Lower lobe of right lung (tissue), 2 donors: ENCODE measurements at regions not wholly inside any gene's neighbourhood (a gene's known extent, or its start where the extent isn't known, plus 50 kb on each side); places are given as distances from the start of the nearest gene placed in this dataset. TPM values are rescaled to one million over a fixed set of nuclear protein-coding genes. Genes with fewer than 3 reads are reported as not detected.

Experiments used
- ATAC-seq, 2 donors: fragments of 200-7000 bp; cut with Tn5 transposase; one replicate each; pipeline ENCODE4 v1.9.1; 2020 to 2022; ENCODE audit warnings: mild to moderate bottlenecking in 2 of 2, moderate library complexity in 2 of 2
- DNase-seq: peaks from one replicate; pipeline ENCODE4 v3.0.0-alpha.2; 2020
- H3K27ac ChIP-seq: fragments of 200-600 bp; one replicate; pipeline ENCODE4 v1.8.0; 2022
- H3K27me3 ChIP-seq: fragments of 200-600 bp; one replicate; pipeline ENCODE4 v1.8.0; 2022; ENCODE audit warnings: low read depth
- H3K36me3 ChIP-seq: fragments of 200-600 bp; one replicate; pipeline ENCODE4 v1.8.0; 2022; ENCODE audit warnings: mild to moderate bottlenecking
- H3K4me1 ChIP-seq: fragments of 200-600 bp; one replicate; pipeline ENCODE4 v1.8.0; 2022
- H3K4me3 ChIP-seq: fragments of 200-600 bp; one replicate; pipeline ENCODE4 v1.8.0; 2022; ENCODE audit warnings: mild to moderate bottlenecking
- H3K9me3 ChIP-seq: fragments of 200-600 bp; one replicate; pipeline ENCODE4 v1.8.0; 2022
- CTCF ChIP-seq: fragments of 200-600 bp; IDR thresholded peaks from one replicate; pipeline ENCODE4 v1.8.0; 2022; ENCODE audit warnings: antibody characterized with exemption, mild to moderate bottlenecking
- intact Hi-C: fragments of 100-400 bp; cut with DNase I; formaldehyde crosslinking; loops from one replicate; pipeline ENCODE4 v1.11.0; 2022
- microRNA-seq: library from miRNA; unstranded; fragments of <30 nt; microRNA quantifications from one replicate; pipeline ENCODE4 v1.2.0, GENCODE V29; 2020; ENCODE audit warnings: borderline number of aligned reads
- donor health status: DM: no; HTN: yes; CAD: no; lungs with severe emphysema.

DNA sequence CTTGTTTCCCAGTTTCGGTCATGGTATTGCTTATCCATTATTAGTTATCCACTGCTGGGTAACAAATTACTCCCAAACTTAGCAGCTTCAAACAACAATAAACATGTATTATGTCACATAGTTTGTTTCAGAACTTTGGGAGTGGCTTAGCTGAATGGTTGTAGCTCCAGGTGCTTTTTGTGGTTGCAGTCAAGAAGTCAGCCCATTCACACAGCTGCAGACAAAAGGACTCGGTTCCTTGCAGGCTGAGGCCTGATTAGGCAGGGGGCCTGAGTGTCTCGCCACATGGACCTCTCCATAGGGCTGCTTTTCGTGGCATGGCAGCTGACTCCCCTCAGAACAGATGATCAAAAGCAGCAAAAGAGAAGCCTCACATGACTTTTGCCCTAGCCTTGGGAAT lies 58.2 kb upstream of the ITGA4 start:
- no peaks in the 10 kb centered on the region for H3K9me3 ChIP-seq
- no peaks in the 10 kb centered on the region for H3K36me3 ChIP-seq
- DNase-seq, result no peak
- H3K4me1 ChIP-seq, result peaks cover 13% of the 10 kb centered on the region
- no peak for TF ChIP-seq CTCF
- no peak overlapping the region for H3K4me3 ChIP-seq
- ATAC-seq, result no peak
- intact Hi-C loops, result no loop called here
- no peaks in the 10 kb centered on the region for H3K27me3 ChIP-seq
- H3K27ac ChIP-seq, result no peak overlapping the region

- Histone ChIP-seq H3K9me3 (no peaks in the 10 kb centered on the region), H3K36me3 (no peaks in the 10 kb centered on the region), H3K27ac (no peak overlapping the region), H3K4me3 (no peak overlapping the region), H3K4me1 (peaks cover 7% of the 10 kb centered on the region), H3K27me3 (no peaks in the 10 kb centered on the region)
- intact Hi-C loops, result no loop called here
- no peak for DNase-seq
- no peak for ATAC-seq
- no peak for TF ChIP-seq CTCF
These were observed 52.7 kb upstream of the ITGA4 start for GRCh38 chr2:181404472-181404871.

- intact Hi-C loops, result no loop called here
- no peaks in the 10 kb centered on the region for H3K36me3 ChIP-seq
- H3K4me1 ChIP-seq, result peaks cover 7% of the 10 kb centered on the region
- H3K27ac ChIP-seq, result no peak overlapping the region
- no peak overlapping the region for H3K4me3 ChIP-seq
- H3K27me3 ChIP-seq, result no peaks in the 10 kb centered on the region
- no peak for TF ChIP-seq CTCF
- DNase-seq (no peak), ATAC-seq (peak; percentile 24 to 65)
- no peaks in the 10 kb centered on the region for H3K9me3 ChIP-seq
These were observed 50.0 kb upstream of the ITGA4 start for GRCh38 chr2:181407171-181407570.

Small RNA genes in the stretch of these regions (microRNA-seq; reads per million reads assigned to microRNA genes)
- not detected for gene MIR4437
